Epidermal melanocyte (primary cell): ENCODE measurements at regions not wholly inside any gene's neighbourhood (a gene's known extent, or its start where the extent isn't known, plus 50 kb on each side); places are given as distances from the start of the nearest gene placed in this dataset.

Source experiments
- DNase-seq: peaks from one replicate; pipeline ENCODE4 v3.0.0; 2011; ENCODE audit warnings: low spot score; ENCODE audit not compliant: insufficient read length

- no peak for DNase-seq
These were observed 275.8 kb downstream of the FIGN start for GRCh38 chr2:163459986-163460385.

DNA sequence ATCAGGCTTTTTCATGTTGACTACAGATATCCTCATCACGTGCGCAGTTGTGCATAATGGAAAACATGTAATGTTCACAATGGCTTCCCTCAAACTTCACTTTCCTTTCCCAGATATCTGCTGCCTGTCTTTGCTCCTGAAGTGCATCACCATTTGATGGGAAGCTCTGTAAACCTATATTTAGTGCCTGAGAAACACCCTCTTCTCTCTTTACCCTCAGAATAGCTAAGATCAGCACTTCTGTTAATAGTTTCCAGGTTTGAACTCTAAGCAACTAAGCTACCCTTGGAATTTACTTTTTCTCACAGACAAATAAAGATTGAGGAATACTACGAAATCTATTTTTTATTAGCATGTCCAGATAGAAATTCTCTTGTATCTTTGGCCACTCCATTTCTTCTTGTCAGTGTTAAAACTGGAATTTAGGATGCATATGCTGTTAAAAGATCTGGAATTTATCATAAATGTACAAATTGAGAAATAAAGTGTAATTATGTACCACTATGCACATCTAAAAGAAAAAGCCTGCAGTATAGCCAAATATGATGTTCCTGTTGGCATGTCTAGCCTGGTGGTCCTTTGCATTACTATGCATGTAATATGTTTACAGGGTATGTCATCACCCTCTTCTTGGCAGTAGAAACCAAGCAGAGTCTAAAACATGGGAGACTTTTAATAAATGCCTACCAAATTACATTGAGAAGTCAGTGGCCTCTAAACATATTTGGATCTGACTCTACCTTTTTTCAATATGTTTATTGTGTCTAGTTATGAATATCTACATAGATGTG, 278.7 kb downstream of the FIGN start:
- DNase-seq, result no peak

DNA sequence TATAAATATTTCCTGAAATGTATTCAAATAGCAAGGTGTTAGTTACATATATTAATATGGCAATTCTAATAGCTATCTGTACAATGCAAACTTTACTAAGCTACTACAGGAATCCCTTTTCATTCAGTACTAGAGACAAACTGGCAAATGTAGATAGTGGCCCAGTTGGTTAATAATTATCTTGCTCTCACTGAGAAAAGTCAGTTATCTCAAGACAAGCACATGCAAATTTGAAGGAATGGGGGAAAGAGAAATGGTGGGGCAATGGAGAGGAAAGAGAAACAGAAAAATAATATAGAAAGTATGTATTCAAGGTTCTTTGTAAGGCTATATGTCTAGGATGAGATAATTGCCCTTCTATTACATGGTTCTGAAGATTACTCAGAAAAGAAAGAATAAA, 280.0 kb downstream of the FIGN start:
- no peak for DNase-seq

DNA sequence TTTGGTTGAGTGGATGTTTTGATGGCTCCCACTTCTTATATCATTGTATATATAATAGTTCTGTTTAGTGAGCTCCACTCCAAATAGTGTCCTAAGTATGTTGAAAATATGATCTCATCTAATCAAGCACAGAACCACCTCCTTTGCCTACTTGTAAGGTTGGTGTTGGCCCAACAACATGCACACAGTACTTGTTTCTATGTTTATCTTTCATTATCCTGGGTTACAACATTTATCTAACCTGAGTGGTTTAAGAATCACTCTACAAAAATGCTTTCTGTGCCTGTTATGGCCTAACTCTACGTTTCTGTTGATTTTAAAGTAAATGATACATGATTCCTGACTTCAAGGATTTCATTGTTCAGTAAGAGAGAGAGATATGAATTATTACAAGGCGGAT, 281.9 kb downstream of the FIGN start:
- no peak for DNase-seq

GRCh38 chr2:163441603-163442002, 294.2 kb downstream of the FIGN start:
- DNase-seq, result no peak

DNA sequence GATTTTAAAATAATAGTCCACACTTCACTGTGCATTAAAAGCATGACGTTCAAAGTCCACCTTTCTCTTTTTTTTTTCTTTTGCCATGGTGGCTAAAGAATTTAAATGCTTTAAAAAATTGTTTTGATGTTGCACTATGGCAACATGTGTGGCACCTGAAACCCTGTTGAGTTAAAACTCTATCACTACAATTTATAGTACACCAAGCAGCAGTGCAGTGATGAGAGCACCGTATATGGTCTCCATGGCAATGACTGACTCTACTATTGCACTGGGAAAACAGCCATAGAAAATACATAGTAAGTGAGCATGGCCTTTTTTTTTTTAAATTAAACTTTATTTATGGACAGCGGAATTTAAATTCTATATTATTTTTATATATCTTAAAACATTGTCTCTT, 298.8 kb downstream of the FIGN start:
- no peak for DNase-seq

DNA sequence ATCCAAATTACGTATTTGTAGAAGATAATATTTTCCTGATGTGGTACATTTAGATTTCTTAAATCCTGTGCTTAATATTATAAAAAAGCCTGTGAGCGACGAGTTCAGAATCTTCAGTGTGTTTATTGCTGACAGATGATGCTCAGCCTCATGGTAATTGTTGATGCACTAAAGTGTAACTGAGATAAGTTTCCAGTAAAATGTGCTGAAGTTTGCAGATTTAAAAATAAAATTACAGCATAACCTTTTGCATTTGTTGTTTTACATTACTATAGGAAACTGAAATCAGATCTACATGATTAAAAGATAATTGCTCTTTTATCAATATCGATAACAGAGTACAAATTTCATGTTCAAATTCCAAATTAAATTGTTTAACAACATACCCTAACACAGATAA, 307.6 kb downstream of the FIGN start:
- DNase-seq, result no peak

- no peak for DNase-seq
These were observed 315.2 kb downstream of the FIGN start for GRCh38 chr2:163420604-163421003.

DNA sequence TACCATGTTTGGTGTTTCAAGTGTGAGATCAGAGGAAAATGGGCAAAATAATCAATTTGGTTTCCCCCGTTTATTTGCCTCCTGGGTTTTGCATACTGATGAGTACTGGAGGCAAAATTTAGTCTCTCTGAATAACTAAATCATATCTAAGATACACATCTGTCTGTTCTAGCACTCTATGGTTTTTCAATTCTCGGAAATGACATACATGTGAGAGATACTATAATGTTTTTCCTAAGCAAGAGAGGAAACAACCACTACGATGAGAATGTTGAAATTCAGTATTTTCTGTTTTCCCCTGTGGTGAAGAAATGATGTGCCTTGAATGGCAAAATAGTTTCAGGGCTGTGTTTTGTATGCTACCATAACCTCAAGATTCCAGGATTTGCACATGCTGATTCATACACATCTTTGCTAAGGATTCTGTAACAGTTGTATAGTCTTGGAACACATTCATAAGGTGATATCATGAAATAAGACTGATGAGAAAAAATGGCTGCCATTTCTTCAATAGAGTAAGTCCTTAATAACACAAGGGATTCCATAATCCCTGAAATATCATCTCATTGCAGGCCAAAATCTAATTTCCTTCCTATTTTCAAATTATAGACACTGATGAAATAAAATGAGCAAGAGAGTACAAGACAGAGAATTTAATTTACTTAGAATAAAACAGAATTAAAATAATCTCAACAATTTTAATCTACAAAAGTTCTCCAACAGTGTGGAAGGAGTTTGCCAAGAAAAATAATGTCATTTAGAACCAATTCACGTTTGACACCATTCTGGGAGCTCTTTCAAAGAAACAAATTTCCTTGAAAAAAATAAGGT, 316.6 kb downstream of the FIGN start:
- DNase-seq, result no peak

- DNase-seq, result no peak
These were observed 318.0 kb downstream of the FIGN start for GRCh38 chr2:163417596-163418337.

DNA sequence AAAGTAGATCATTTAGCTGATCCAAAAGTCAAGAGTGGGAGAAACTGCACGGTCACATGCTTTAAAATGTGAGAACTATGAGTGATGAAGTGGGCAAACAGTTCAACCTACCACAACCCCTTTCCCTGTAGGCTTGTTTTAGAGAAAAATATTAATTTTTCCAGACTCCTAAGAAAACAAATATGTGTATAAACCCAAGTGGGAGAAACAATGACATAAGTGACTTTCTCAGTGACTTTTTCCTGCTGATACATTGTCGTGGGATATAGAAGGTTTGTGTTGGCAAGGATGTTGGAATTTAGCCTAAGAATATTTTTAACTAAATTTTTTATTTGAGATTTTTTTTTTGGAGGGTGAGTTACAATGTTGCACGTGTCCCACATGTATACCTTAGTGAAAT, 321.7 kb downstream of the FIGN start:
- DNase-seq, result no peak

- DNase-seq, result no peak
These were observed 328.5 kb downstream of the FIGN start for GRCh38 chr2:163407296-163407695.

DNA sequence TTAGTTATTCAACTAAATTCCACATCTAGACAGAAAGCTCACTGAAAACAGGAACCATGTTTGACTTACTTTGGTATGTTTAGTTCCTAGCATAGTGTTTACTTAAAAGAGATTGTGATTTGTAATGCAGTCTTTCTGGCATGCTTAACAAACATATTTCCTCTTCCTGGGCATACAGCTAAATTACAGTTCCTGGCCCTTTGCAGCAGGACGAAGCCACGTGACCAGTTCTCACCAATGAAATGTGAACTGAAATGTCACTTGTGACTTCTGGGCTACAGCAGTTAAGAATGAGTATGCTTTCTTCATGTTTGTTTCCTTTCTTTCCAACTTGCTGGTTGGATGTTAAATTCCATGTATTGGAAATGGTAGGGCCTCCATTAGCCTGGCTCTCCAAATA, 330.5 kb downstream of the FIGN start:
- no peak for DNase-seq

- DNase-seq, result no peak
These were observed 334.3 kb downstream of the FIGN start for GRCh38 chr2:163401481-163401880.

GRCh38 chr2:163397451-163397850, 338.4 kb downstream of the FIGN start:
- no peak for DNase-seq

DNA sequence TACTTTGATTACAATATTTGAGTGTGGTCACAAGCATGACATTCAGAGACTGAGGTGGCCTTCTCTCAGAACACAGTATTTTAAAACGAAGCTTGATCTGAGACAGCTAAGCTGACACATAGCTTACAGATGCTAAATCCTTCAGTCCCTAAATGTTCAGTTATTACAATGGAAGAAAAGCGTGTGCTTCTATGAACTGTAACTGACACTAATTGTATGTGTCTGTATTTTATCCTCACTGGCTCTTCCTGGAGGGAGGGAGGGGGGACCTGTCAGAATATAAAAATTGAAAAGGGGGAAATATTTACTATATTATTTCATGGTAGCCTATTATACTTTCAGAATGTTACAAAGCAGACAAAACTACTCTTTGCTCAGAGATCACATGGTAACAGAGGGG, 340.2 kb downstream of the FIGN start:
- DNase-seq, result no peak

GRCh38 chr2:163389838-163390237, 346.0 kb downstream of the FIGN start:
- DNase-seq, result no peak

- no peak for DNase-seq
These were observed 360.3 kb downstream of the FIGN start for GRCh38 chr2:163375472-163375871.

- DNase-seq, result no peak
These were observed 360.7 kb downstream of the FIGN start for GRCh38 chr2:163375070-163375469.

- DNase-seq, result no peak
These were observed 361.5 kb downstream of the FIGN start for GRCh38 chr2:163374282-163374681.

DNA sequence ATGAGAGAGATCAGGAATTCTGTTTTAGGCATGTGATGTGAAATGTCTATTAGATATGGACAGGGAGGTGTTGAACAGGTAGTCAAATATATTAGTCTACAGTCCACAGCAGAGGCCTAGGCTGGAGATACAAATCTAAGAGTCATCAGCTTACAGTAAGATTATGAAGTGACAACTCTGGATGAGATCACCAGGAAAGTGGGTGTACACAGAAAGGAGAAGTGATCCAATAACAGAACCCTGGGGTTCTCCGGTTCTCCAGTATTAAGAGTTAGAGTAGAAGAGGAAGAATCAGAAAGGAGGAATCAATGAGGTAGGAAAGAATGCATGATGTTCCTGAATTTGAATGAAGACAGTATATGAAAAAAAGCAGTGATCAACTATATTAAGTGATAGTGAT, 362.3 kb downstream of the FIGN start:
- DNase-seq, result no peak
